A673 (cell line): ENCODE measurements at regions not wholly inside any gene's neighbourhood (a gene's known extent, or its start where the extent isn't known, plus 50 kb on each side); places are given as distances from the start of the nearest gene placed in this dataset.

Experiments used
- BruUV-seq: library from RNA; stranded (reverse); fragments of 400-500 nt; replicated peaks from 2 replicates; lab custom pipeline; 2021; lab: Mats Ljungman, UMichigan
- CTCF ChIA-PET: fragments of 300-600 bp; sonication (Branson Sonifier 250); formaldehyde crosslinking; loops from one replicate; lab custom pipeline; 2022; ENCODE audit warnings: antibody characterized with exemption; lab: Charles Lee
- POLR2A ChIA-PET: fragments of 300-600 bp; sonication (Branson Sonifier 250); formaldehyde crosslinking; loops from one replicate; lab custom pipeline; 2022; ENCODE audit warnings: antibody characterized with exemption; ENCODE audit not compliant: low non-redundant PET; lab: Charles Lee
- DNase-seq: peaks from one replicate; pipeline ENCODE4 v3.0.0-alpha.2; 2015; ENCODE audit warnings: low spot score
- H3K27ac ChIP-seq: fragments of 200-600 bp; sonication (generic); 2 replicates; pipeline ENCODE4 v1.5.1; 2016; ENCODE audit warnings: mixed run types, low read depth, mild to moderate bottlenecking, mixed read lengths, antibody characterized with exemption, low read length; ENCODE audit not compliant: poor library complexity, severe bottlenecking
- H3K27me3 ChIP-seq: fragments of 200-600 bp; sonication (generic); replicated peaks from 2 replicates; pipeline ENCODE4 v1.6.1; 2017; ENCODE audit warnings: mixed run types, low read depth, mild to moderate bottlenecking, mixed read lengths, antibody characterized with exemption, low read length; ENCODE audit not compliant: insufficient read depth, poor library complexity
- H3K36me3 ChIP-seq: fragments of 200-600 bp; sonication (generic); 2 replicates; pipeline ENCODE4 v1.6.1; 2016; ENCODE audit warnings: mixed run types, mild to moderate bottlenecking, mixed read lengths, antibody characterized with exemption, low read length; ENCODE audit not compliant: insufficient read depth, poor library complexity, severe bottlenecking
- H3K4me1 ChIP-seq: fragments of 200-600 bp; sonication (generic); 2 replicates; pipeline ENCODE4 v1.6.1; 2017; ENCODE audit warnings: mixed run types, mild to moderate bottlenecking, mixed read lengths, antibody characterized with exemption, low read length; ENCODE audit not compliant: insufficient read depth, poor library complexity, severe bottlenecking
- H3K4me3 ChIP-seq: fragments of 200-600 bp; sonication (generic); 2 replicates; pipeline ENCODE4 v1.5.1; 2016; ENCODE audit warnings: low read depth, mixed run types, mild to moderate bottlenecking, mixed read lengths, low read length; ENCODE audit not compliant: poor library complexity, severe bottlenecking
- H3K9me3 ChIP-seq: fragments of 200-600 bp; sonication (generic); 2 replicates; pipeline ENCODE4 v1.6.1; 2016; ENCODE audit warnings: mixed run types, low read depth, mild to moderate bottlenecking, mixed read lengths, antibody characterized with exemption, low read length; ENCODE audit not compliant: poor library complexity, severe bottlenecking
- EZH2 ChIP-seq: fragments of 200-600 bp; sonication (generic); IDR thresholded peaks from 2 replicates; pipeline ENCODE4 v1.6.1; 2017; ENCODE audit warnings: borderline replicate concordance, low read depth, mild to moderate bottlenecking, mixed read lengths, antibody characterized with exemption, low read length; ENCODE audit not compliant: poor library complexity, severe bottlenecking
- intact Hi-C: fragments of 100-400 bp; cut with micrococcal nuclease; formaldehyde crosslinking; loops from one replicate; pipeline ENCODE4 v1.10.0; 2022; ENCODE audit not compliant: unreplicated experiment
- TF ChIP-seq, protein P1 (sequence below): fragments of 300-800, 200-600 bp; sonication (generic); conservative IDR thresholded peaks from 2 replicates; pipeline ENCODE4 v1.5.1; 2017; ENCODE audit warnings: low read depth, mild to moderate bottlenecking, antibody characterized with exemption, low read length, moderate library complexity, mixed read lengths

DNA sequence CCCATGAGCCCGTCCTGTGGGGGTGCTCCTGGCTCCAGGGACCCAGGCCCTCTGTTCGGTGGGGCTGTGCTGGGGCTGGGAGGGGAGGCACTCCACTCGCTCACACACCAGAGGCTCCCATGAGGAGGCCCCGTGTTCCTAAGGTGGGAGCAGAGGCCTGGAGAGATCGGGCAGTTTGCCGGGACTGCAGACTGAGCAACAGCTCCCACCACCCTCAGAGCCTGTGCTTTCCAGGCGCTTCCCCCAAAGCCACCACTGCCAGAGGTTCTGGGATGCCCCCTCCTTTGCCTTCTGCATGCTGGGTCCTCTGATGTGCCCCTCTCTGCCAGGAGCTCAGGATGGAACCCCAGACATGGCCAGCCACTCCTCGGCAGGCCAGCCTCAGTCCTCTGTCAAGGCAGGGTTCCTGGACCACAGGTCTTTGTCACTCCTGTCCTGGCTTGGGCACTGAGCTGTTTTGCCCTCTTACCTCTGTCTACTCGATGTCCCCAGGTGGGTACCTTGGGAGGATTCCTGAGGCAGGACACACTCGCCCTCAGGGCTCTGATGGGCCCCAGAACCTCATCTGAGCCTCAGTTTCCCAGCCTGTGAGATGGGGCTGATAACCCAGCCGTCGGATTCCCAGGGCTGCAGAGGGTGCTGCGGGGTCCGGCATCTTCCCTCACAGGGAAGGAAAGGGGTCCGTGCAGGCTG lies 80.8 kb downstream of the TSPAN17 start:
- CTCF ChIA-PET, result no interaction called here
- no peaks in the 10 kb centered on the region for H3K27me3 ChIP-seq

DNA sequence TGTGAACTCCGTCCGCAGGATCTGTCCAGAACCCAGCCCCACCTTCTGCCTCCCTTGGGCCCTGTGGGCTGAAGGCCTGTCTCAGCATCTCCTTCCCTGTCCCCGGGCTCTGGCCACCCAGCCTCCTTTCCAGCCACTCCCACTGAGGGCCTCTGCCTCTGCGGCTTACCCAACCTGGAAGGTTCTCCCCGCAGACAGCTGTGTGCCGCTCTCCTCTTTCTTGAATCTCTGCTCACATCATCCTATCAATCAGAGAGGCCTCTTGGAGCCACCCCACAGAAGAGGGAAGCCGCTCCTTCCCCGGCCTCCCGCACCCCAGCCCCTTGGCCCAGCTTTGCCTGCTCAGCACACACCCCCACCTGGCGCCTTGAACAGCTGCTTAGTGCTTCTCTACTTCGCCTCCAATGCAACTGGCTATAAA lies 81.5 kb upstream of the UNC5A start:
- intact Hi-C loops, result no loop called here
- Histone ChIP-seq H3K9me3 (no peaks in the 10 kb centered on the region), H3K27ac (no peak overlapping the region), H3K27me3 (no peaks in the 10 kb centered on the region), H3K4me3 (no peak overlapping the region), H3K36me3 (no peaks in the 10 kb centered on the region), H3K4me1 (no peaks in the 10 kb centered on the region)
- BruUV-seq, result no TSS peak
- DNase-seq, result no peak
- ChIA-PET CTCF (no interaction called here), POLR2A (no interaction called here)
- TF ChIP-seq EZH2, result no peak
- TF ChIP-seq, protein P1, sequence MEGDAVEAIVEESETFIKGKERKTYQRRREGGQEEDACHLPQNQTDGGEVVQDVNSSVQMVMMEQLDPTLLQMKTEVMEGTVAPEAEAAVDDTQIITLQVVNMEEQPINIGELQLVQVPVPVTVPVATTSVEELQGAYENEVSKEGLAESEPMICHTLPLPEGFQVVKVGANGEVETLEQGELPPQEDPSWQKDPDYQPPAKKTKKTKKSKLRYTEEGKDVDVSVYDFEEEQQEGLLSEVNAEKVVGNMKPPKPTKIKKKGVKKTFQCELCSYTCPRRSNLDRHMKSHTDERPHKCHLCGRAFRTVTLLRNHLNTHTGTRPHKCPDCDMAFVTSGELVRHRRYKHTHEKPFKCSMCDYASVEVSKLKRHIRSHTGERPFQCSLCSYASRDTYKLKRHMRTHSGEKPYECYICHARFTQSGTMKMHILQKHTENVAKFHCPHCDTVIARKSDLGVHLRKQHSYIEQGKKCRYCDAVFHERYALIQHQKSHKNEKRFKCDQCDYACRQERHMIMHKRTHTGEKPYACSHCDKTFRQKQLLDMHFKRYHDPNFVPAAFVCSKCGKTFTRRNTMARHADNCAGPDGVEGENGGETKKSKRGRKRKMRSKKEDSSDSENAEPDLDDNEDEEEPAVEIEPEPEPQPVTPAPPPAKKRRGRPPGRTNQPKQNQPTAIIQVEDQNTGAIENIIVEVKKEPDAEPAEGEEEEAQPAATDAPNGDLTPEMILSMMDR, result no peak

More for the DNA sequence above, 80.8 kb downstream of the TSPAN17 start:
- TF ChIP-seq, protein P1, result no peak
- no peak for TF ChIP-seq EZH2
- BruUV-seq, result no TSS peak
- no peak overlapping the region for H3K4me3 ChIP-seq
- H3K4me1 ChIP-seq, result no peaks in the 10 kb centered on the region
- intact Hi-C loops, result no loop called here
- no peaks in the 10 kb centered on the region for H3K36me3 ChIP-seq
- DNase-seq, result no peak
- no peaks in the 10 kb centered on the region for H3K9me3 ChIP-seq
- no peak overlapping the region for H3K27ac ChIP-seq
- POLR2A ChIA-PET, result no interaction called here

DNA sequence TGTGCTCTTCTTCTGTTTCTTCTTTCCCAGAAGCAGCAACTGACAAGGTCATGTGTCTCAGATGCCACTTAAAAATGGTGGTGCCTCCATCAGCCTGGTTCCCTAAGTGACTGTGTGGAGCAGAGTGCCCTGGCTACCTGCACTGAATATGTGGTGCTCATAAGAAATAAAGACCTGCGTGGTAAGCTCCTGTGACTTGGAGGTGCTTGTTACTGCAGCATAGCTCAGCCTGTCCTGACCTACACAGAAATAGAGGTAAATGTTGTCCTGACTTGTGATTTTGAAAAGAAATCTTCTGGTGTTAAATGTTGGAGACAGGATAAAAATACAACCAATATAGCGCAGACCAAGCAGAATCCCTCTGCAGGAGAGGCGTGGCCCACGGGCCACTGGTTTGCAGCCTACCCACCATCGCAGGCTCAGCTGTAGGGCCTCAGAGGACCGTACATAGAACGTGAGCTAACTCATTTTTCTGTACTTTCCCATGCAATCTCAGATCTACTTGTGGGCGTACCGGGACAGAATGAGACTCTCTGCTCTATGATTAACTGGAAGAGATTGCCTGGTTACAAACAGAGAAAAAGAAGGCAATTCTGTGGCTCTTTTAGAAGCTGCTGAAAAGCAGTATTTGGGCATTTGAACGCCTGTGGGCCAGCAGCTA lies 79.4 kb upstream of the UNC5A start:
- H3K27ac ChIP-seq, result no peak overlapping the region
- intact Hi-C loops, result no loop called here
- ChIA-PET POLR2A (no interaction called here), CTCF (no interaction called here)
- no TSS peak for BruUV-seq
- no peak overlapping the region for H3K4me3 ChIP-seq
- H3K27me3 ChIP-seq, result no peaks in the 10 kb centered on the region
- H3K4me1 ChIP-seq, result no peaks in the 10 kb centered on the region
- DNase-seq, result no peak
- H3K36me3 ChIP-seq, result no peaks in the 10 kb centered on the region
- H3K9me3 ChIP-seq, result no peaks in the 10 kb centered on the region
- no peak for TF ChIP-seq EZH2
- TF ChIP-seq, protein P1, result no peak
